Right ventricle myocardium superior (tissue), 1 donor: ENCODE measurements at regions not wholly inside any gene's neighbourhood (a gene's known extent, or its start where the extent isn't known, plus 50 kb on each side); places are given as distances from the start of the nearest gene placed in this dataset.

Experiments used
- ATAC-seq: fragments of 200-7000 bp; cut with Tn5 transposase; one replicate; pipeline ENCODE4 v1.9.1; 2020; ENCODE audit warnings: mild to moderate bottlenecking; ENCODE audit not compliant: poor library complexity
- DNase-seq: peaks from one replicate; pipeline ENCODE4 v3.0.0-alpha.2; 2020
- intact Hi-C: fragments of 100-400 bp; cut with DNase I; formaldehyde crosslinking; loops from one replicate; pipeline ENCODE4 v1.11.2; 2022
- donor health status: DM: no; HTN: yes; CAD: no; lungs with severe emphysema.

GRCh38 chr4:136461533-136461932 is 1070.8 kb downstream of the PCDH18 start:
- DNase-seq (no peak), ATAC-seq (no peak)
- intact Hi-C loops, result no loop called here

GRCh38 chr4:136458326-136458725 is 1074.0 kb downstream of the PCDH18 start:
- no peak for ATAC-seq
- intact Hi-C loops, result no loop called here
- no peak for DNase-seq

- no peak for DNase-seq
- no peak for ATAC-seq
- intact Hi-C loops, result no loop called here
Observed at GRCh38 chr4:136457577-136457976, 1074.7 kb downstream of the PCDH18 start.

- ATAC-seq (no peak), DNase-seq (no peak)
- intact Hi-C loops, result no loop called here
Observed at GRCh38 chr4:136457004-136457403, 1075.3 kb downstream of the PCDH18 start.

- ATAC-seq, result no peak
- intact Hi-C loops, result no loop called here
- no peak for DNase-seq
Observed at GRCh38 chr4:136443006-136443405, 1089.3 kb downstream of the PCDH18 start.

- DNase-seq (no peak), ATAC-seq (no peak)
- intact Hi-C loops, result no loop called here
Observed at GRCh38 chr4:136442447-136442846, 1089.8 kb downstream of the PCDH18 start.

DNA sequence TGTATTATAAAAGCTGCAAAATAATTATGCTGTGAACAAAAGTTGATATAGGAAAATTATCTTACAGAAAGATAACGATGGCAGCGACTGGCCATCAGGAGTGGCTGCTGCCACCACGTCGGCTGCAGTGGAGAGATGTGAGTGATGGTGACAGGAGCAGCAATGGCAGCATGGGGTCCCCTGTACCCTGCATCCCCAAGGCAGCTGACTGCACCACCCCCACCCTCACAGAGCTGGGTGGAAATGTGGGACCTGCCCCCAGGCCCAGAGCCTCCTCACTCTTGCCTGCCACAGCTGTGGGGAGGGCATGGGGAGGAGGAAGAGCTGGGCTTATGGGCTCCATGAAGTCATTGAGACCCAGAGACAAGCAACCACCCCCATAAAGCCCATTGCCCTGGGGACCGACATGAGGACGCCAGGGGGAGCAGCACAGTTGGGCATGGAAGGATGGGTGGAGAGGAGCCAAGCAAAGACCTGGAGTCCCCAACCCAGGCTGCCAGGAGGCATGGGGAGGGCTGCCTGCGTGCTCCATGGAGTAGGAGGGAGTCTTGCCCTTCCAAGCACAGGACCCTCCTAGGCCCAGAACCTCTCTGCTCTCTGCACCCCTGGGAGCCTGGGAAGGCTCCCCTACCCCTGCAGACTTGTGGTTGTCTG is 1090.5 kb downstream of the PCDH18 start:
- ATAC-seq, result no peak
- DNase-seq, result no peak
- intact Hi-C loops, result no loop called here

- intact Hi-C loops, result no loop called here
- ATAC-seq (no peak), DNase-seq (no peak)
Observed at GRCh38 chr4:136438645-136439044, 1093.6 kb downstream of the PCDH18 start.

- DNase-seq (no peak), ATAC-seq (no peak)
- intact Hi-C loops, result no loop called here
Observed at GRCh38 chr4:136424052-136424451, 1108.2 kb downstream of the PCDH18 start.

DNA sequence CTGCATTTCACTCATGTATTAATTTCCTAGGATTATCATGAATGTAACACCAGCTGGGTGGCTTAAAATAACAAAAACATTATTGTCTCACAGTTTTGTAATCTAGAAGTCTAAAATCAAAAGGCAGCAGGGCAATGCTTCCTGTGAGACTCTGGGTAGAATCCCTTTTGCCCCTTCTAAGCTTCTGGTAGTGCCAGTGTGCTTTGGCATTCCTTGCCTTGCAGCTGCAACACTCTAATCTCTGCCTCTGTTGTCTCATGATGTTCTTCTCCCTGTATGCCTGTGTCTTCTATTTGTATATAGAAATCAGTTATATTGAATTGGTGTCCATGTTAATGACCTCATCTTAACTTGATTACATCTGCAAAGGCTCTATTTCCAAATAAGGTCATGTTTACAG is 1117.3 kb downstream of the PCDH18 start:
- DNase-seq (no peak), ATAC-seq (no peak)
- intact Hi-C loops, result no loop called here

DNA sequence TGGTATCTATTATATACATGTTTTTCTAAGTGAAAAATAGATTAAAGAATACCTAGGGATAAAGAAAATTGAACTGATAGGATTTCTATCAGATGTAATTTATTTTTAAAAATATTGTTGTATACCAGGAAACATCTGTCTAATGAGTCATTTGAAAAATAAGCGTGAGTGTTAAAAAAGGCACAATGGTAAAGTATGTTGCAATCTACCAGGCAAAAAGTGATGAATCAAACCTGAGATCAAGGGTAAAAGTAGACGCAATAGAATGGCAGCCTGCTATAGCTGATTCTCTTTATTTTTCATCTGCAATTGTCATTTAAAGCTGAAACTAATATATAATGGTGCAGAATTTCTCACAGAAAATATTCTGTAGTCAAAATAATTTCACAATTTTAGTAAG is 1119.6 kb downstream of the PCDH18 start:
- DNase-seq, result no peak
- intact Hi-C loops, result no loop called here
- ATAC-seq, result no peak

GRCh38 chr4:136400829-136401228 is 1131.5 kb downstream of the PCDH18 start:
- DNase-seq (no peak), ATAC-seq (no peak)
- intact Hi-C loops, result no loop called here

DNA sequence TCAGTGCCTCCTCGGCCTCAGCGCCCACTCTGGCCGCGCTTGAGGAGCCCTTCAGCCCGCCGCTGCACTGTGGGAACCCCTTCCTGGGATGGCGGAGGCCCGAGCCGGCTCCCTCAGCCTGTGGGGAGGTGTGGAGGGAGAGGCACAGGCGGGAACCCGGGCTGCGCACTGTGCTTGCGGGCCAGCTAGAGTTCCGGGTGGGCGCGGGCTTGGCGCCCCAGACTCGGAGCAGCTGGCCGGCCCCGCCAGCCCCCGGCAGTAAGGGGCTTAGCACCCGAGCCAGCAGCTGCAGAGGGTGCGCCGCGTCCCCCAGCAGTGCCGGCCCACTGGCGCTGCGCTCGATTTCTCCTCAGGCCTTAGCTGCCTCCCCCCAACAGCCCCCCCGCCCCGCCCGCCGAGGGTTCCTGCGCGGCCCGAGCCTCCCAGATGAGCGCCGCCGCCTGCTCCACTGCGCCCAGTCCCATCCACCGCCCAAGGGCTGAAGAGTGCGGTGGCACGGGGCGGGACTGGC is 1137.0 kb downstream of the PCDH18 start:
- ATAC-seq (no peak), DNase-seq (no peak)
- intact Hi-C loops, result no loop called here

GRCh38 chr4:136392576-136392975 is 1139.7 kb downstream of the PCDH18 start:
- no peak for ATAC-seq
- no peak for DNase-seq
- intact Hi-C loops, result no loop called here

GRCh38 chr4:136390824-136391223 is 1141.5 kb downstream of the PCDH18 start:
- intact Hi-C loops, result no loop called here
- no peak for ATAC-seq
- DNase-seq, result no peak

- ATAC-seq (no peak), DNase-seq (no peak)
- intact Hi-C loops, result no loop called here
Observed at GRCh38 chr4:136383082-136383481, 1149.2 kb downstream of the PCDH18 start.

DNA sequence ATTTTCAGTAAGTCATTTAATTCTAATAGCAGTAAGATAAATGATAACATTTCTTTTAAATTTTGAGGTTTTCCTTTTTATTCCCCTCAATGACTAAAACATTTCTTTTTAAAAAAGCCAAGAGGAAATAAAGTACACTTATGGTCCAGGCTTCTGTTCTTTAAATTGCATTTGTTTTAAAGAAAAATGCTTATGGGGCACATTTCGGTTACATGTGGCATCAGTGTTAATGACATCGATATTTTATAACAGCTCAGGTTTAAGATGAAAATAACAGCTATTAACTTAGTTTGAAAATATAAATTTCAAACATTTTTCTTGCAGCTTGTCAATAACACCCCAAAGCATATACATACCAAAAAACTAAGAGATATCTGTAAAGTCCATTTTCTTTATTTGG is 1161.1 kb downstream of the PCDH18 start:
- intact Hi-C loops, result no loop called here
- ATAC-seq, result no peak
- DNase-seq, result no peak

- intact Hi-C loops, result no loop called here
- DNase-seq (no peak), ATAC-seq (no peak)
Observed at GRCh38 chr4:136369073-136369472, 1163.2 kb downstream of the PCDH18 start.

DNA sequence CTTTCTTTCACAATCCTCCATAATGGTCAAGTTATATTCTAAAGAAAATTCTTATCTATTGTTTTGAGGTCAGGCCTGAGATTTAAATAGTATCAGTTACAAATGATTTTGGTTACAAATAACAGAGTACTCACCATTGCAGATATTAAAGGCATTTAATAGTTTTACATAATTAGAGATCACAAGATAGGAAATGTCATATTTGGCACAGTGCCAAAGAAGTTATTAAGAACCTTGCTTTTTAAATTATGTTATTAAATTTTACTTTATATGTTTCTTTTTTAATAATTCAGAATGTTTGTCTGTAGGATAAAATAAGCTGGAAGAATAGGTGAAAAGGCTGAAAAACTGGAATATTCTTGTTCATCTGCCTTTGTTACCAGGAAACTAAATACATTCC is 1174.7 kb downstream of the PCDH18 start:
- ATAC-seq (no peak), DNase-seq (no peak)
- intact Hi-C loops, result no loop called here

DNA sequence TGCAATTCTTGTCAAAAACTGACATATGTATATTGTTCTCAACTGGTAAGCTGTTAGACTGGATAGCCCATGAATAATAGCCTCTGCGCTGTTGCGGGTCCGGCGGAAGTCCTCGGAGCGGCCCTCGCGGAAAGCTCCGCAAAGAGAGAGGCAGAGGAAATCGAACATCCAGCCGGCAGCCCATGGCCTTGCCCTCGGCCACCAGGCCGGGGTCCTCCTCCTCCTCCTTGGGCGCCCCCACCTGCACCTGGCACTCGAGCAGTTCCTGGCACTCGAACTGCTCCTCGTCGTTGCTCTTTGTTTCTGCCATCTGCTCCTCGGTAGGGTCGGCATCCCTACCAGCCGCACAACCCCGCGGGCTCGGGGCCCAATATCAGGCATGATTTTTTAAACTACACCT is 1176.3 kb downstream of the PCDH18 start:
- DNase-seq, result no peak
- intact Hi-C loops, result no loop called here
- no peak for ATAC-seq

- no peak for ATAC-seq
- intact Hi-C loops, result no loop called here
- DNase-seq, result no peak
Observed at GRCh38 chr4:136343340-136343739, 1189.0 kb downstream of the PCDH18 start.
